Brain microvascular endothelial cell (primary cell): ENCODE measurements at regions not wholly inside any gene's neighbourhood (a gene's known extent, or its start where the extent isn't known, plus 50 kb on each side); places are given as distances from the start of the nearest gene placed in this dataset.

Experiments used
- DNase-seq: peaks from one replicate; pipeline ENCODE4 v3.0.0-alpha.2; 2020
- H3K27ac ChIP-seq: fragments of 250-450 bp; sonication (Bioruptor Pico); 2 replicates; pipeline ENCODE4 v1.5.1; 2020; ENCODE audit warnings: mild to moderate bottlenecking, moderate library complexity
- H3K27me3 ChIP-seq: fragments of 250-450 bp; sonication (Bioruptor Pico); replicated peaks from 2 replicates; pipeline ENCODE4 v1.5.1; 2020; ENCODE audit warnings: mild to moderate bottlenecking
- H3K36me3 ChIP-seq: fragments of 250-450 bp; sonication (Bioruptor Pico); replicated peaks from 2 replicates; pipeline ENCODE4 v1.5.1; 2020; ENCODE audit warnings: mild to moderate bottlenecking
- H3K4me3 ChIP-seq: 2 replicates; pipeline ENCODE4 v1.5.1; 2011; ENCODE audit warnings: low read depth, mild to moderate bottlenecking, control low read depth, low read length, moderate library complexity
- in situ Hi-C: cut with HindIII; loops from 2 replicates; pipeline ENCODE4 v1.10.0; 2017; ENCODE audit warnings: low sequenced_read_pairs, low pct_ligation_motif_present
- TF ChIP-seq, protein P1 (sequence below): IDR thresholded peaks from 2 replicates; pipeline ENCODE4 v1.5.1; 2011; ENCODE audit warnings: low read depth, mild to moderate bottlenecking, moderate library complexity, low read length, control low read depth, inconsistent platforms; ENCODE audit errors: missing control alignments

DNA sequence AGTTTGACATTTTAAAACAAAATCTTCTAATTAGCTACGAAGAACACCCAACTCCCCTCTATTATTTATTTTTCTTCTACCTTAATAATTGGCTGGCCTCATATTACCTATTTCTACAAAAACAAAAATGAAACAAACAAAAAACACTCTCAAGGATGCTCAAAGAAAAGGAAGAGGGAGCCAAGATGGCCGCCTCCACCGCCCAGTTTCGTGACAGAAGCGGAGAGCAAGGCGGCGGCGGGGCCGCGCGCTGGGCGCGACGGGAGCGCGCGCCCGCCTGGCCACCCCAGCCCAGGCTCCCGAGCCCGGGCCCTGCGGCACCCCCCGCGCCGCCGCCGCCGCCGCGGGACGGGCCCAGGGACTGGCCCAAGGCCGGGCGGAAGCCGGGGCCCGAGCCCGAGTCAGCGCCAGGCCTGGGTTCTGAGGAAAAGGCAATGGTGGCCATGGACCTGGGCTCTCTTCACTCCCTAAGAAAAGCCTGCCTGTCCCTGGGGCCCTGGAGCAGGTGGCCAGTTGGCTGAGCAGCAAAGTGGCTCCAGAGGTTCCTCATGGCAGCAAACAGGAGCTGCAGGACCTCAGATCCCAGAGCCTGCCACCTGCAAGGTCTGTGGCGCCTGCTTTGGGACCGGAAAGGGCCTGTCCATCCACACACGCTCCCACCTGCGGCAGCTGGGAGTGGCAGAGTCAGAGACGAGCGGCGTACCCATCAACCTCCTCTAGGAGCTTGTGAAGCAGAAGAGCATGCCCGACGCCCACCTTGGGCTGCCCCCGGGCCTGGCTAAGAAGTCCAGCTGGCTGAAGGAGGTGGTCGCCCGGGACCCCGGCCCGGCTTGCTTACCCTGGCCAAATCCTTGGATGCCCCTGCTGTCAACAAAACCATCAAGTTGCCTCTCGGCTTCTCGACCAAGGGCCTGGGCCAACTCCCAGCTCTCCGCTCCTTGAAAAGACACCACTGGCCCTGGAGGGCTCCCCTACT is 543.2 kb upstream of the CCDC179 start:
- Histone ChIP-seq H3K27me3 (no peaks in the 10 kb centered on the region), H3K27ac (no peak overlapping the region), H3K4me3 (no peak overlapping the region), H3K36me3 (no peaks in the 10 kb centered on the region)
- in situ Hi-C loops, result no loop called here
- TF ChIP-seq, protein P1, sequence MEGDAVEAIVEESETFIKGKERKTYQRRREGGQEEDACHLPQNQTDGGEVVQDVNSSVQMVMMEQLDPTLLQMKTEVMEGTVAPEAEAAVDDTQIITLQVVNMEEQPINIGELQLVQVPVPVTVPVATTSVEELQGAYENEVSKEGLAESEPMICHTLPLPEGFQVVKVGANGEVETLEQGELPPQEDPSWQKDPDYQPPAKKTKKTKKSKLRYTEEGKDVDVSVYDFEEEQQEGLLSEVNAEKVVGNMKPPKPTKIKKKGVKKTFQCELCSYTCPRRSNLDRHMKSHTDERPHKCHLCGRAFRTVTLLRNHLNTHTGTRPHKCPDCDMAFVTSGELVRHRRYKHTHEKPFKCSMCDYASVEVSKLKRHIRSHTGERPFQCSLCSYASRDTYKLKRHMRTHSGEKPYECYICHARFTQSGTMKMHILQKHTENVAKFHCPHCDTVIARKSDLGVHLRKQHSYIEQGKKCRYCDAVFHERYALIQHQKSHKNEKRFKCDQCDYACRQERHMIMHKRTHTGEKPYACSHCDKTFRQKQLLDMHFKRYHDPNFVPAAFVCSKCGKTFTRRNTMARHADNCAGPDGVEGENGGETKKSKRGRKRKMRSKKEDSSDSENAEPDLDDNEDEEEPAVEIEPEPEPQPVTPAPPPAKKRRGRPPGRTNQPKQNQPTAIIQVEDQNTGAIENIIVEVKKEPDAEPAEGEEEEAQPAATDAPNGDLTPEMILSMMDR, result no peak
- DNase-seq, result no peak

GRCh38 chr11:23404225-23405160 is 544.2 kb upstream of the CCDC179 start:
- TF ChIP-seq, protein P1, result no peak
- no peaks in the 10 kb centered on the region for H3K27me3 ChIP-seq
- no peak for DNase-seq
- no peak overlapping the region for H3K27ac ChIP-seq
- H3K36me3 ChIP-seq, result no peaks in the 10 kb centered on the region
- no peak overlapping the region for H3K4me3 ChIP-seq
- in situ Hi-C loops, result no loop called here

DNA sequence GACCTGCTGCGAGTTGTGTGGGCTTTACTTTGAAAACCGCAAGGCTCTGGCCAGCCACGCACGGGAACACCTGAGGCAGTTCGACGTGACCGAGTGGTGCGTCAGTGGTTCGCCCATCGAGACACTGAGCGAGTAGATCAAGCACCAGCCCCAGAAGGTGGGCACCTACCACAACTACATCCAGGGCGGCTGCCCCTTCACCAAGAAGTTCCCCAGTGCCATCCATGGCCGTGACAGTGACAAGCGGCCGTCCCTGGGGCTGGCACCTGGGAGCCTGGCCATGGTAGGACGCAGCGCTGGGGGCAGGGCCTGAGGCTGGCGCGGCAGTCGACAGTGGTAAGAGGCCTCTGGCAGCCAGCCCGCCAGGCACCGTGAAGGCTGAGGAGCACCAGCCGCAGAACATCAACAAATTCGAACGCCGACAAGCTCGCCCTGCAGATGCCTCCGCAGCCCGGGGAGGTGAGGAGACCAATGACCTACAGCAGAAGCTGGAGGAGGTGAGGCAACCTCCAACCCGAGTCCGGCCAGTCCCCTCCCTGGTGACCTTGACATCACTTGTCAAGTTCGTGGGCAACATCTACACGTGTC is 545.2 kb upstream of the CCDC179 start:
- Histone ChIP-seq H3K36me3 (no peaks in the 10 kb centered on the region), H3K27ac (no peak overlapping the region), H3K27me3 (no peaks in the 10 kb centered on the region), H3K4me3 (no peak overlapping the region)
- TF ChIP-seq, protein P1, result no peak
- no peak for DNase-seq
- in situ Hi-C loops, result no loop called here

DNA sequence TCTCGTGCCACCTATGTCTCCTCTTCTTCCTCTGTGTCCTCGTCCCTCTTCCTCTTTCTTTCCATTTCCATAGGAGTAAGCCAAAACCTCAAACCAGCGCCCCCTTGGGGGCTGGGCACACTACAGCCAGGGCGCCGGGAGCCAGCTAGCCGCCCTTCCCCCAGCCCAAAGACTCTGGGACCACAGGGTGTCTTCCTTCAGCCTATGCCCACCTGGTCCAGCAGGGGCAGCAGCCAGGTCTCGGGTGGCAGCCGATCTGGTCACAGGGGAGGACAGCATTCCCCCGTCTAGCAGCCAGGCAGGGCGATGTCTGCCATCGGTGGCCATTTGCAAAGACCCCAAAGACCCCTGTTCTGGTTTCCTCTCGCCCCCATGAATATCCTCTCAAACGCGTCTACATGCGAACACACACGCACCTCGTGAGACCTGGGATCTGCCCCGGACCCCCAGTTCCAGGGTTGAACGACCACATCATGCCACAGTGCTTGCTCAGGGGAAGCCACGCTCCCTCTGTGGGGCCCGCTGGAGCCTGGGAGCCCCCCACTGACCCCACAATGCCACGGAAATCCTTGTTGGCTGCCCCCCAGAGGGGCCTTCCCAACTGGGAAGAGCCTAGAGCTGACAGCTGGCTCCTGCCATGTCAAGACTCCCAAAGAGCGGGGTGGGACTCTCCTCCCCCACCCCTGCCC is 546.0 kb upstream of the CCDC179 start:
- Histone ChIP-seq H3K36me3 (no peaks in the 10 kb centered on the region), H3K4me3 (no peak overlapping the region), H3K27me3 (no peaks in the 10 kb centered on the region), H3K27ac (no peak overlapping the region)
- no peak for DNase-seq
- TF ChIP-seq, protein P1, result peak; percentile 13
- in situ Hi-C loops, result no loop called here

- no peak for DNase-seq
- in situ Hi-C loops, result no loop called here
- no peak overlapping the region for H3K4me3 ChIP-seq
- H3K36me3 ChIP-seq, result no peaks in the 10 kb centered on the region
- no peak overlapping the region for H3K27ac ChIP-seq
- no peaks in the 10 kb centered on the region for H3K27me3 ChIP-seq
- TF ChIP-seq, protein P1, result no peak
Observed at GRCh38 chr11:23413057-23413456, 552.8 kb upstream of the CCDC179 start.
